ENCODE measurements at regions not wholly inside any gene's neighbourhood (a gene's known extent, or its start where the extent isn't known, plus 50 kb on each side); places are given as distances from the start of the nearest gene placed in this dataset.

DNA sequence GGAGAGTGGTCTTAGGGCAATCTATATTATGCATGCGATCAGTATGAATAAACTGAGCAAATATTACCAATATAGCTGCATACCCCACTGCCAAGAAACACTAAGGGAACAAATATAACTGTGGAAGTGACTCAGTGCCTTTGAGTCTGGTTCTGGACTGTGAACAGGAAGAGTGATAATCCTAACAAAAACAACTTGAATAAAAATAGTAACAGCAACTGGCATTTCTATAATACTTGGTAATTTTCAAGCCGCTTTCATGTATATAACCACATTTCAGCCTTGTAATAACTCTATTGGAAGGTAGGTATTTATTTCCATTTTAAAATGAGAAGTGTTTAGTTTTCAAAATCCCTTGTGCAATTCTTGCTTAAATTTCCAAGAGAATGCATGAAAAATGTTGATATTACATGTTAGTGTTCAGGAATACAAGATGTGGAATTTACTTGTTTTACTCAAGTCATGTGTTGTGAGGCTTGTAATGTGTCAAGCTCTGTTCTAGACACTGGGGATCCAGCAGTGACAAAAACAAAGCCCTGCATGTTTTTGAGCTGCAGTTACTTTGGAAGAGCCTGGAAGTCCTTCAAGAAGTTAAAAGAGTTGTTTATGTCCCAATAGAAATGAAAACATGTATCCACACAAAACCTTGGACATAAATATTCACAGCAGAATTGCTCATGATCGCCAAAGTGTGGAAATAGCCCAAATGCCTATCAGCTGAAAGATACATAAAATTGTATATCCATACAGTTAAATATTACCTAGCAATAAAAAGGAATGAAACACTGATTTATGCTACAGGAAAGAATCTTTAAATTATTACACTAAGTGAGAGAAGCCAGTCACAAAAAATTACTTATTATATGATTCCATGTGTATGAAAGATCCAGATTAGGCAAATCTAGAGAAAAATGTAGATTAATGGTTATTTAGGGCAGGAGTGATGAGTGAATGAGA lies 338.1 kb upstream of the TMEM132C start:
- no peak for TF ChIP-seq CTCF (IDR thresholded peaks at IDR 0.05)
- TF ChIP-seq POLR2A (IDR thresholded peaks at IDR 0.05), result no peak
